Caco-2 (cell line): ENCODE measurements at regions not wholly inside any gene's neighbourhood (a gene's known extent, or its start where the extent isn't known, plus 50 kb on each side); places are given as distances from the start of the nearest gene placed in this dataset.
"Not testable (repeated sequence)": the region's sequence is repeated elsewhere in the genome, so short reads cannot be mapped to it uniquely, and the experiment has no call there.

Experiments used
- BruUV-seq: library from RNA; stranded (reverse); fragments of 400-500 nt; replicated peaks from 2 replicates; lab custom pipeline; 2021; lab: Mats Ljungman, UMichigan
- CTCF ChIA-PET: fragments of 300-600 bp; sonication (Branson Sonifier 250); formaldehyde crosslinking; loops from one replicate; lab custom pipeline; 2022; ENCODE audit warnings: antibody characterized with exemption; lab: Charles Lee
- POLR2A ChIA-PET: fragments of 300-600 bp; sonication (Branson Sonifier 250); formaldehyde crosslinking; loops from one replicate; lab custom pipeline; 2022; ENCODE audit warnings: antibody characterized with exemption; lab: Charles Lee
- DNase-seq, 2 experiments: peaks; one replicate each; pipeline versions ENCODE4 v3.0.0 to v3.0.0-alpha.2; 2020 to 2022
- H3K27me3 ChIP-seq: replicated peaks from 2 replicates; pipeline ENCODE4 v1.6.0; 2011; ENCODE audit warnings: low read length; ENCODE audit not compliant: control insufficient read depth, insufficient read depth
- H3K36me3 ChIP-seq: 2 replicates; pipeline ENCODE4 v1.5.1; 2011; ENCODE audit warnings: low read length; ENCODE audit not compliant: control insufficient read depth, insufficient read depth
- H3K4me1 ChIP-seq: fragments of 250-450 bp; sonication (Bioruptor Pico); 2 replicates; pipeline ENCODE4 v1.5.1; 2020; ENCODE audit warnings: mild to moderate bottlenecking
- H3K4me3 ChIP-seq: 2 replicates; pipeline ENCODE4 v1.5.1; 2011; ENCODE audit warnings: low read depth, mild to moderate bottlenecking, control low read depth, low read length
- H3K9me3 ChIP-seq: fragments of 250-450 bp; sonication (Bioruptor Pico); 2 replicates; pipeline ENCODE4 v1.5.1; 2020; ENCODE audit warnings: mild to moderate bottlenecking, moderate library complexity
- H3K27ac Mint-ChIP-seq: one replicate; pipeline ENCODE4 v1.8.0; 2022; ENCODE audit warnings: mixed read lengths; ENCODE audit not compliant: unreplicated experiment
- H3K27me3 Mint-ChIP-seq: one replicate; pipeline ENCODE4 v1.8.0; 2022; ENCODE audit warnings: mixed read lengths; ENCODE audit not compliant: insufficient read depth, unreplicated experiment
- H3K36me3 Mint-ChIP-seq: one replicate; pipeline ENCODE4 v1.8.0; 2022; ENCODE audit warnings: mild to moderate bottlenecking, mixed read lengths; ENCODE audit not compliant: insufficient read depth, unreplicated experiment
- H3K4me1 Mint-ChIP-seq: one replicate; pipeline ENCODE4 v1.8.0; 2022; ENCODE audit warnings: low read depth, mixed read lengths; ENCODE audit not compliant: unreplicated experiment
- H3K4me3 Mint-ChIP-seq: one replicate; pipeline ENCODE4 v1.8.0; 2022; ENCODE audit warnings: mild to moderate bottlenecking, moderate library complexity, mixed read lengths; ENCODE audit not compliant: unreplicated experiment
- H3K9me3 Mint-ChIP-seq: one replicate; pipeline ENCODE4 v1.8.0; 2022; ENCODE audit warnings: mixed read lengths; ENCODE audit not compliant: unreplicated experiment
- CTCF ChIP-seq, 2 experiments: fragments of 200-600 bp in 1 of 2; IDR thresholded peaks; 1 replicate in 1 of 2; 2 replicates in 1 of 2; pipeline versions ENCODE4 v1.5.1 to v1.8.0; 2011 to 2022; ENCODE audit warnings: antibody characterized with exemption in 1 of 2, control low read depth in 1 of 2, inconsistent platforms in 1 of 2, low read depth in 1 of 2, low read length in 1 of 2, mild to moderate bottlenecking in 1 of 2, moderate library complexity in 1 of 2; ENCODE audit not compliant: insufficient read depth in 1 of 2, severe bottlenecking in 1 of 2, unreplicated experiment in 1 of 2
- intact Hi-C: fragments of 100-400 bp; cut with micrococcal nuclease; formaldehyde crosslinking; loops from one replicate; pipeline ENCODE4 v1.10.0; 2022; ENCODE audit not compliant: unreplicated experiment

GRCh38 chr9:10875752-10876151, 262.9 kb upstream of the PTPRD start:
- Histone ChIP-seq H3K27me3 (no peaks in the 10 kb centered on the region), H3K9me3 (no peaks in the 10 kb centered on the region), H3K36me3 (no peaks in the 10 kb centered on the region), H3K4me1 (no peaks in the 10 kb centered on the region), H3K4me3 (no peak overlapping the region)
- Mint-ChIP-seq H3K36me3 (no peaks in the 10 kb centered on the region), H3K27ac (no peak overlapping the region), H3K9me3 (no peaks in the 10 kb centered on the region), H3K4me1 (no peaks in the 10 kb centered on the region), H3K4me3 (no peak overlapping the region), H3K27me3 (no peaks in the 10 kb centered on the region)
- TF ChIP-seq CTCF (IDR thresholded peaks at IDR 0.05; ENCODE audit: insufficient read depth in 1 of 2, low read depth in 1 of 2, low read length in 1 of 2, severe bottlenecking in 1 of 2, unreplicated experiment in 1 of 2) = no peak
- no peak for DNase-seq
- POLR2A ChIA-PET = no interaction called here
- CTCF ChIA-PET = no interaction called here
- no TSS peak for BruUV-seq
- intact Hi-C loops = no loop called here

- no TSS peak for BruUV-seq
- Histone ChIP-seq H3K4me3 (no peak overlapping the region), H3K36me3 (no peaks in the 10 kb centered on the region), H3K9me3 (no peaks in the 10 kb centered on the region), H3K27me3 (no peaks in the 10 kb centered on the region), H3K4me1 (no peaks in the 10 kb centered on the region)
- H3K9me3 Mint-ChIP-seq = no peaks in the 10 kb centered on the region
- POLR2A ChIA-PET = no interaction called here
- TF ChIP-seq CTCF (IDR thresholded peaks at IDR 0.05; ENCODE audit: insufficient read depth in 1 of 2, low read depth in 1 of 2, low read length in 1 of 2, severe bottlenecking in 1 of 2, unreplicated experiment in 1 of 2) = no peak
- no peak overlapping the region for H3K27ac Mint-ChIP-seq
- H3K27me3 Mint-ChIP-seq = no peaks in the 10 kb centered on the region
- H3K36me3 Mint-ChIP-seq = no peaks in the 10 kb centered on the region
- H3K4me1 Mint-ChIP-seq = no peaks in the 10 kb centered on the region
- intact Hi-C loops = no loop called here
- DNase-seq = no peak
- CTCF ChIA-PET = no interaction called here
- H3K4me3 Mint-ChIP-seq = no peak overlapping the region
These were observed 263.5 kb upstream of the PTPRD start for GRCh38 chr9:10876333-10876732.

GRCh38 chr9:10890266-10890665, 277.5 kb upstream of the PTPRD start:
- CTCF ChIA-PET, H3K36me3 Mint-ChIP-seq, H3K27ac Mint-ChIP-seq, H3K4me3 ChIP-seq, H3K27me3 Mint-ChIP-seq, H3K36me3 ChIP-seq, POLR2A ChIA-PET, H3K4me1 Mint-ChIP-seq, H3K27me3 ChIP-seq, intact Hi-C loops, H3K4me1 ChIP-seq, H3K4me3 Mint-ChIP-seq, BruUV-seq, DNase-seq, H3K9me3 ChIP-seq: not testable (repeated sequence)
- H3K9me3 Mint-ChIP-seq = peaks cover 14% of the 10 kb centered on the region

- no TSS peak for BruUV-seq
- CTCF ChIA-PET = no interaction called here
- Mint-ChIP-seq H3K27ac (no peak overlapping the region), H3K36me3 (no peaks in the 10 kb centered on the region), H3K4me1 (no peaks in the 10 kb centered on the region), H3K27me3 (no peaks in the 10 kb centered on the region), H3K4me3 (no peak overlapping the region), H3K9me3 (no peaks in the 10 kb centered on the region)
- no peak for TF ChIP-seq CTCF (IDR thresholded peaks at IDR 0.05; ENCODE audit: insufficient read depth in 1 of 2, low read depth in 1 of 2, low read length in 1 of 2, severe bottlenecking in 1 of 2, unreplicated experiment in 1 of 2)
- Histone ChIP-seq H3K4me1 (no peaks in the 10 kb centered on the region), H3K9me3 (no peaks in the 10 kb centered on the region), H3K36me3 (no peaks in the 10 kb centered on the region), H3K4me3 (no peak overlapping the region), H3K27me3 (no peaks in the 10 kb centered on the region)
- no peak for DNase-seq
- intact Hi-C loops = no loop called here
- POLR2A ChIA-PET = no interaction called here
These were observed 286.7 kb upstream of the PTPRD start for GRCh38 chr9:10899509-10899908.
